RKO (cell line): ENCODE measurements at regions not wholly inside any gene's neighbourhood (a gene's known extent, or its start where the extent isn't known, plus 50 kb on each side); places are given as distances from the start of the nearest gene placed in this dataset.
A peak's percentile ranks its signal among the peaks of the same experiment; 100 is the strongest.

Experiments
- DNase-seq: peaks from one replicate; pipeline ENCODE4 v3.0.0-alpha.2; 2016; ENCODE audit warnings: low spot score

DNA sequence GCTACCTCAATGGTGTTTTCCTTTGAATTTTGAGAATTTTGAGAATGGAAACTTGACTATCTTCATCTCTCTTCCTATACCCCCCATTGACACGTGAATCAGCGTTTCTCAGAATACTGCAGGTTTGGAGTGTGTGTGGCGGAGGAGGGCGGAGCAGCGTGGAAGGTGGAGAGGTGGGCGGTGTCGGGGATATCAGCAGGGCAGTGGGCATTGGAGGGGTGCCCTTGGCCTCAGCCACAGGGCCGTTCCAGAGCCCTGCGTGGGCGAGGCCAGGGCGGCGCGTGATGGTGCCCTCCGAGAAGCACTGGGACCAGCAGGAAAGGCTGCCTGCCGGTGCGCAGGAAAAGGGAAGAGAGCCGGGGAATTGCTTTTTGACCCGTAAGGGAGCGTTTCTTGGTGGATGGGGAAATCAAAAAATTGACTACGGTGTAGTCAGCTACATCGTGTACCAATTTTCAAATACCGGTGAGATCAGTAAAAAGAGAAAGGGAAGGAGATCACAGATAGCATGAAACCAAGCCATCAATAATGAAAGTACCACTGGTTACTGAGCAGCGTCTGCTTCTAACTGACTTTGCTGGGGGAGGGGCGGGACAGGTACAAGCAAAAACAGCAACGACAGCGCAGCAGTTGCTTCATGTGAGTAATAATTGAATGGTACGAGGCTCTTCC lies 82.7 kb upstream of the DUSP22 start:
- DNase-seq = no peak

DNA sequence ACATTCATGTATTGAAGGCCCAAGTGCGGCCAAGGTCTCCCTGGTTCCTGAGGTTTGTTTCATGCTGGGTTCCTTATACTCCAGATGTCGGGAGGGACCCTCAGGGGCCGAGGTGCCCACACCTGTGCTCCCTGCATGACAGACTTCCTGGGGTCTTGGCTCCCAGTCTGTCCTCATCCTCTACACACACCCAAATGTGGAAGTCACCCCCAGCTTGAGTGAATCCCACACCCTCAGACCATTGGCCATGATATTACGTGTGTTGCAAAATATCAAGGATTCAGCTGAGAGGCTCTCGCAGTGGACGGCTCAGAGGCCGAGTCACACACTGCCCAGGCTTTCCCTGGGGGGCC lies 82.2 kb upstream of the DUSP22 start:
- no peak for DNase-seq

DNA sequence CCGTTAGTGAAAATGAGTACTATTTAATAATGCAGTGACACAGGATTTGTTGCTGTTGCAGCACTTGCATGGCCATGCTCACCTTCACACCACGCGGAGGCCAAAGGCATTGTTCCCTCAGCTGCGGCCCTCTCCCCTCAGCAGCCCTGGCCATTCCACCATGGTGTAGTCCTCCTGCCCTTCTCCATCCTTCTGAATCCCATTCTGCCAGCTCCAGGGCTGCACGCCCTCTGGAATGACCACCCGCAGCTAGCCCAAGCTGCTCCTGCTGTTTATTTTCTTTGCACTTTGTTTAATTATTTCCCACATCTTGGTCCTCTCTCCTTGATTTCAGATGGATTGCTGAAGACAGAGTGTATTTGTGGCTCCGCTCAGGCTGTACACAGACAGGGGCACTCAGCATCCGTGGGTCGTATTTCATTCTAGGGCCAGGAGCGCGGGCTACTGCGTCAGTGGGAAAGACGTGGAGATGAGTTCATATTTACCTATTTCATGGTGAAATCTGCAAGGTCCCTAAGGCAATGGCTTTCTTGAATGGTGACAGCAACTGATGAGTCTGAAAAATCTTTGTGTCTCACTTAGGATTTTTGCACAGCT lies 81.4 kb upstream of the DUSP22 start:
- DNase-seq = no peak

DNA sequence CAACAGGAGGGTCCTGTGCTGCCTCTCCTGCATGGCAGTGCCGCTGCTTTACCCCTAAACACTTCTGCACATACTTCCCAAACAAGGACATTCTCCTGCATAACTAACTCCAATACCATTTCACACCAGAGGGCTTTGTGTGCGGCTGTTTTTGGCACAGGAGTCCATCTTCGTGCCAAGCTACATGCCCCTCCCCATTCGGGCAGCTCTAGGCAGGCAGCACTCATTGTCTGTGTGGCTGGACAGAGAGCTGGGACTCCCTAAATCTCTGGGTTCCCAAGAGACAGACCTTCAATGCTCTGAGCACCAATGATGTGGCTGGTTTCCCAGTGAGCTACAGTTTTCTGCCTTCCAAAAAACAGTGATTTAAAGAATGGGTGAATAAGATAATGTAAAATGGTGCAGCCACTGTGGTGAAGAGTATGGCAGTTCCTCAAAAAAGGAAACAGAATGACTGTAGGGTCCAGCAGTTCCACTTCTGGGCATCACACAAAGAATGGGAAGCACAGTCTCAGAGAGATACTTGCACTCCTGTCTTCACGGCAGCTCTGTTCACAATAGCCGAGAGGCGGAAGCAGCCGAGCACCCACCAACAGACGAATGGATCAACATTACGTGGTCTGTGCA lies 80.3 kb upstream of the DUSP22 start:
- no peak for DNase-seq

DNA sequence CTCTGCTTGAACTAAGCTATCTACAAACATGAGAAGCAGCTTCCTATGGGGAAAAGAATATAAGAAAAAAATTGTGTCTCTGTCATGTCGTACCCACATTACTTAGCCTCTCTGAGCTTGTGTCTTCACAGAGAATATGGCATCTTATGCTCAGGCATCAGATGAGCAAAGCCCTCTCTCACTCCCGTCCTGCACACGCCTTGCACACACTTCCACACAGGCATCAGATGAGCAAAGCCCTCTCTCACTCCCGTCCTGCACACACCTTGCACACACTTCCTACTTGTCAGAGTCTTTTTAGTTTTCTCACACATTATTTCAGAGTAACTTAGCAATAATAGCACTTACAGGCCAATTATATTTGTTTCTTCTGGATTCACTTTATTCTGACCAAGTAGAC lies 79.0 kb upstream of the DUSP22 start:
- DNase-seq = no peak

DNA sequence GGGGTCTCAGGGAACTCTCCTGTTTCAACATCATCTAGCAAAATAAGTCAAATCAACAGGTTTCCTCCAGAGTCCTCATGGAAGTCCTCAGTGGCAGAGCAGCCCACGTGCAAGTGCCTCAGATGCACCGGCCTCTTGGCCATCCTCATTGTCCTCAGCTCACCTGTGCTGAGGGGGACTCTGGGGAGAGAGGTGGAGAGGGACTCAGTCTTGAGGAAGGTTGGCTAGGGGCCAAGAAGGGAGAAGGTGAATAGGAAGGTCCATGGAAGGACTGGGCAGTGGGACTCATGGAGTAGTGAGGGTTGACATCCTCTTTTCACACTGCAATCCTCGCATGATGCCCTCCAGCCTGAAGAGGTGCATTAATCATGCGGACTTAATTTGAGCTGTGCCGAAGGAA lies 77.9 kb upstream of the DUSP22 start:
- DNase-seq = no peak

DNA sequence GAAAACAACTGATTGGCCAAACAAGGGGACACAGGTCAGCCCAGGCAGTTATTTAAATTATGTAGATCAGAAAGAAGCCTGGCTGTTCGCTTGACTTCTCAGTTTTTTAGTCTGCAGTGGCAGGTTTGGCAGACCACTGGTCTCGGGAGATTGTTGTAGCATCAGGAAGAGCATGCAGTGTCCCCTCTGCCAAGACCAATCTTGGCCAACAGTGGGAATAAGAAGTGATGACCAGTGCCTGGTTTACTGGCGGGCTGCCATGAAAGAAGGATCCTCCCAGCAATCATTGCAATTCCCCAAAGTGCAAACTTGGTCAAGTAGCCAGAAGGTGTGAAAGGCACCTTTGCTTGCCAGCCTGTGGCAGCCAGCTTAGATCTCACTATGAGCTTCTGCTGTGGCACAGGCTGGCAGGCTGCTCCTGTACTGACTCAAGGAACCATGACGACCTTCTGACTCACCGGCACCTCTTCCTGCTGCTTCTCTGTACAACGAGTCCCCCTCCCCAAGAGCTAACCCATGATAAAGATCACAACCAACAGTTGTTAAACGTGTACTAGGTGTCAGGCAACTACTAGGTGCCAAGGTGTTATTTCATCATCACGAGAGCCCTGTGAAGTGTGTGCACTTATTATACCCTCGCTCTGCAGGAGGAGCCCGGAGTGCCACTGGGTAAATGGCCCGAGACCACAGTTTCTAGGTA lies 76.8 kb upstream of the DUSP22 start:
- DNase-seq = peak; percentile 67

DNA sequence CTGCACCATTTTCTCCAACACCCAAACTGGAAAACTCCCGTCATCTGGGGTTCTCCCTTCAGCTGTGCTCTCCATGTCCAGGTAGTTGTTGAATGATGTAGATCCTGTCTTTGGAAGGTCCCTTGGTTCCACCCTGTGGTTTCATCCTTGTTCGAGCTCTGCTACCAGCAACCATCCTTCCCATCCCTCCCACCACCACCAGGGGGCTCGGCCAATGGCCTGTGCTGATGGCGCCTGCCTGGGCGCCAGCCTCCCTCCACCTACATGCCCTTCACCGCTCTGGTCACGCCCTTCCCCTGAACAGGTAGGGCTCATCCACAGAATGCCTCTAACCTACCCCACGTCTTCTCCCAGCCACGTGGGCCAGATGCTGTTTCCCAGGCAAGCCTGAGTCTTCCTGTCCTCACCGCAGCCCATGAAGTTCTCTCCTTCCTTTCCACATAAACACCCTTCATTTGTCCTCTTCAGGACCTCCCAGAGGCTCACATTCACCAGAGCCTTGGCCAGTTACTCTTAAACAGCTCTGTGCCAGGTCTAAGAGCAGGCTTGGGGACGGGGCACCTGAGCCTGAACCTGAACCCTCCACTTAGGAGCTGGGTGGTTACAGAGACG lies 75.1 kb upstream of the DUSP22 start:
- no peak for DNase-seq

DNA sequence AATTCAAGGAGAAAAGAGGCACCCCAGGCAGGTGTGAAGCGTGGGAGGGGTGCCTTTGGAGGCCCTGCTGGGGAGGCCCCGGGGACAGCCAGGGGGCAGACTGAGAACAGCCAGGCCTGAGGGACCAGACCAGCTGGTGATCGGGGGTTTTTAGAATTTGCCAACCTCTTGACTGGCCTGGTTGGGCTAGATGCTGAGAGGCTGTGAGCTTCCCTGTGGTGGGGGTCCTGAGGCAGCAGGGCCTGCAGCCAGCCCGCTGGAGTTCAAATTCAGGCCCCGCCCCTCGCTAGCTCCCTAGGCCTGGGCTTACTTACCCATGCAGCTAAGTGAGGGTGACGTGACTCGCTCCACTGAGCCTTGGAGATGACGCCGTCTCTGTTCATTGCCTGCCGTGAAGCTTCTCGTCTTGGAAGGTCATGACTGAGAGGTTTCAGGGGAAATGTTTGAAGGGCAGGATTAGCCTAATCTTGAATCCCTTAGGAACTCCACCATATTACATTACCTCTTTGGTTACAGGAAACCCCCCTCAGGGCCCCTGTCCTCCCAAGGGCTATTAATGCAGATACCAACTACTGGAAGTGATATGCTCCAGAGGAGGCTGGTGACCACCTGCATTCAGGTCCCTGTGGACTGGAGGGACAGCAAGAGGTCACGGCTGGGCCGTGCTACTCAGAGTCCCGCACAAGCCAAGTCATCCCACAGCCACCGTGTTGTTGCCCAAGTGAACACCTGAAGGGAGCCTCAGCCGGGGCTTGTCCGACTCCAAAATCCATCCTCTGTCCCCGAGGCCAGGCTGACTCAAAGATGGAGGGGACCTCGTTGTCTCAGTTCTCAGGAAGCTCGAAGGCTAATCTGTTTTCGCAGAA lies 73.9 kb upstream of the DUSP22 start:
- no peak for DNase-seq

DNA sequence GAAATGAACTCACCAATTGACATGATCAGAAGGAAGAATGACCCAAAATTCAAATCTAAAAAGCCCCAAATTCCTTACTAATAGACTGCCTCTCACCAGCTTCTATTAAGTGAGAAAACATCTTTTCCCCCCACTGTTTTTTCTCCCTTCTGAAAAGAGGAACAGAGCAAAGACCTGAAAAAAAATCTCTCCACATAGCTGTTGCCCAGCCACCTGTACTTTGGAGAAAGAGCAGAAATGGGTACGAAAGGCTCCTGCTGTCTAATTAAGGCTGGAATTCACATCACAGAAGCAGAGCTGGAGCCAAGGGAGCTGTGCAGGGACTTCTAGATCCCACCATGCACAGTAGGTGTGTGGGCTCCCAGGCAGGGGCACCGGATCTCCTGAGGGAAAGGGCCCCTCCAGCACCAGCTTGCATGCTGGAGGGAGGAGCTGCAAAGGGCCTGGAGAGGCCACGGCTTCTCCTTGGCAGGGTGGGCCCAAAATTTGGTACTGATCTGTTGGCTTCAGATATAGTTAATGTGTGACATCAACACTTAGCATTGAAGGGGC lies 73.2 kb upstream of the DUSP22 start:
- no peak for DNase-seq

DNA sequence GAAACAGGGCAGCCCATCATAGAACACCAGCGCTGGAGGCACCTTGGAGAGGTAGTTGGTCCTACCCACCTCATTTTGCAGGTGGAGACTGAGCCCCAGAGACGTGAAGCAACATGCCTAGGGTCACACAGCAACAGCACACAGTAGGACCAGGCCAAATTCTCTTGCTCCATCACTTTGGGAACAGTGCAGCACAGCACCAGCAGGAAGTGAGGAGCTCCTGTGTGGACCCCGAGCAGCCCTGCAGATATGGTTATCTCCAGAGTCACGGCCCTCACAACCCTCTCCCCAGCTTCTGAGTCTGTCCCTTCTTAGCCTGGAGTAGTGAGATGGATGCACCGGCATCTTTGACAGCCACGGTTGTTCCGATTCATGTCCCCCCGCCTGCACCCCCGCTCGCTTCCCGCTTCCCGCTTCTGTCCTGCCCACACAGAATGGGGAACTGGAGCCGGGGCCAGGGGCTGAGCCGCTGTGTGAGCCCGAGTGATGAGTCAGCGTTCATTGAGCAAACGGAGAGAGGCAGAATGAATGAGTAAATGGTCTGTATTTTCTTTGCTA lies 72.6 kb upstream of the DUSP22 start:
- peak; percentile 62 for DNase-seq

DNA sequence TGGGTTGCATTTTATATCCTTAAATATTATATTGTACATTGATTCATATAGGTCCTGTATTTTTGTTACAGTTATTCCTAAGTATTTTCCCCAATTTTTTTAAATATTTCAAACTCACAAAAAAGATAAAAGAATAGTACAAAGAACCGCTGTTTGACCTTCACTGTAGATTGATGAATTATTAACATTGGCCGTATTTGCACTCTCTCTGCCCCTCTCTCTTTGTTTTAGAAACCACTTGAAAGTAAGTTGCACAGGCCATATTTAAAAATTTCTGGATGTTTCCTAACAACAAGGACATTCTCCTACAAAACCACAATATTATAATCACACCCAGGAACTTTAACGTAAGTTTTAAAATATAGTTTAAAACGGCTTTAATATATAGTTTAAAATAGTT lies 72.0 kb upstream of the DUSP22 start:
- DNase-seq = no peak

DNA sequence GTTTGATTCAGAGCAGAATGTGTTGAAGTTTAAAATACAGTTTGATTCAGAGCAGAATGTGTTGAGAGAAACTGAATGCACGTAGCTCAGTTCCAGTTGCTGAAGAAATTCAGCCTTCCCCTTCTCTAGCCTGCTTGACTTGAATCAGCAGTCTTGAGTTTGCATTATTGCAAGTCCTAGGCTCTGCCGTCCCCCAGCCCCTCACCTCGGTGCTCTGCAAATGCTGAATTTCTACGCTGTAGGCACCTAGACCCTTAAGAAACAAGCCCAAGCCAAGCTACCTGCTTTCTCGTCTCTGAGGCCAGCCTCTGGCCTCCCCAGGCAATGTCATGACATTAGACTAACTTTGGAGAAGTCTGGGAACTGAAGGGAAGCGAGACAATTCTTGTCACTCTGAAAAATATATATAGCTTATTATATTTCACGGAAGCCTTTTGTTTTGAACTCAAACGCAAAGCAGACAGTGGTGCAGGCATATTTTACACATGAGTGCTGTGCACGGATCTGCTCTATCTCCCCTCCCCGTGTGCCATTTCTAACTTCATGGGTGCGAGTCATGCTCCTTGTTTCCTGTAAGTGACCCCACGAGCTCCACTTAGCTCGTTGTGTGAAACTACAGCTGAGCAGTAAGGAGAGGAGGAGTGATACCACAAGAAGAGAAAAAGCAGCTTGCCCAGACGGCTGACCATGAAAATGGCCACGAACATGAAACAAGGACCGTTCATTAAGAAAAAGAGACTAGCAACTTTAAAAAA lies 71.4 kb upstream of the DUSP22 start:
- DNase-seq = no peak

DNA sequence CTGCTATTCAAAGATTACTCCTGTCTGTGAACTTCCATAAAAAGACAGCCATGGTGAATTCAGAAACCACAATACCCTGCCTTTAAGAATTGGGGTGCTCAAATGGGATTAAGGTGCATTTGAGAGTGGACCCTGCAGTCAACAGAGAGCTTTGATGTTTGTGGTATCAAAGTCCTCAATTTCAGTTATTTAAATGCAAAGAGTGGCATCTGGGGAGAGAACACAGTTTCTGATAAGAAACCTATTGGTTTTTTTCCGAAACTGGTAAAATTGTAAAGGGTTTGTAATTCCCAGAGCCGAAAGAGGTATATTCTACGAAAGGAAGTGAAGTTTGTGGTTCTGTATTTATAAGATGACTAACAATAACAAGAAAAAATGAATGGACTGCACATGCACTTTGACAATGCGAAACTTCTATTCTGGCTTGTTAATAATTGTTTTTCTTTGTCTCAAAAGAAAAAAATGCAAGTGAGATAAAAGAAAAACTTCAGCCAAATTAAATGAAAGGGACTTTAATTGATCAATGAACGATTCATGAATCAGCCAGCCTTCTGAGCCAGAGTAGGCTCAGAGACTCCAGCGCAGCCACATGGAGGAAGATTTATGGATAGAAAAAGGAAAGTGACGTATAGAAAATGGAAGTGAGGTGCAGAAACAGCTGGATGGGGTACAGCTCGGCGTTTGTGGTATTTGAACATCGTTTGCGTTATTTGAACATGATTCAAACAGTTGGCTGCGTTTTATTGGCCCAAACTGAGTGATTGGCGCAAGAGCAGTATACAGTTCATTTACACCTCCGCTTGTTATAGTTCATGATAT lies 70.5 kb upstream of the DUSP22 start:
- no peak for DNase-seq

DNA sequence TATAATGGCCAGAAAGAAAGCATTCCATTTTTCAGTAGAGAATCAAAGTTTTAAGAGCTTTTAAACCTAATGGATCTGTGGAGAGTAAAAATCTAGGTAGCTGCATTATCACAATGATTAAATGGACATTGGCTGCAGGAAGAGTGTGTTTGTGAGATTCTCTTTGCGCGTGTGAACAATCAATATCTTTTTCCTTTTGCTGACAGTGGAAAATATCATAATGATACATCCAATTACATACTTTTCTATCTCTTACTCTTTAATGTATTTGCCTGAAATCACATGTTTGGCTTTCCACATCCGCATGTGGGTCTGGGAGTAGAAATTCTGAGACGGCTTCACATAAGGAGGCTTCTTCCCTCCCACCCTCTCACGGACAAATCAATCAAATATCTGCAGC lies 69.8 kb upstream of the DUSP22 start:
- DNase-seq = no peak

DNA sequence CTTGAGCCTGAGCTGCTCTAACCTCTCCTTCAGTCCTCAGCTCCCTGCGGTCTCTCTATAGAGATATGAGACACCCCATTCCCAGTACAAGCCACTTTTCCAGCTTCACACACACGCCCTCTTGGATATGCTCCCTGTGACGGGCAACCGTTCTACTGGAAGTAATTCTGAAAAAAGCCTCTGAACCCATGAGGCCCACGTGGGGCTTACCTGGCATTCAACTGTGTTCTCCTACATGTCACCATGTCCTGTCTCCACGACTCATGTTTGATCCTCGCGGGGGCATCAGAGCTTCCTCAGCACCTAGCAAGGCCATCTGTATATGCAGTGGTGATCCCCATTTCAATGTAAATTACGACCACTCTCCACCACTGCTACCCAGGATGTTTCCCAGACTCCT lies 69.2 kb upstream of the DUSP22 start:
- DNase-seq = no peak

DNA sequence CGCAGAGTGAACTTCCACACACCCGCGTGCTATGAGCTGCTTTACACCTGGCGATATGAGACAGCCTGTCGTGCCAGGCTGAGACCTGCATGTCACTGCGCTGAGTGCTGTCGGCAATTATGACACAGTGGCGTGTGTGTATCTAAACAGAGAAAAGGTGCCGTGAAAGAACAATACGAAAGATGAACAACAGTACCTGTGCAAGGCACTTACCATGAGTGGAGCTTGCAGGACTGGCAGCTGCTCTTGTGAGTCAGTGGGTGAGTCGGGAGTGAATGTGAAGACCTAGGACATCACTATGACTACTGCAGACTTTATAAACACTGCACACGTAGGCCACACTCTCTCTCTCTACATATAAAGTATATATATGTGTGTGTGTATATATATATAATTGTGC lies 68.5 kb upstream of the DUSP22 start:
- DNase-seq = peak; percentile 31

DNA sequence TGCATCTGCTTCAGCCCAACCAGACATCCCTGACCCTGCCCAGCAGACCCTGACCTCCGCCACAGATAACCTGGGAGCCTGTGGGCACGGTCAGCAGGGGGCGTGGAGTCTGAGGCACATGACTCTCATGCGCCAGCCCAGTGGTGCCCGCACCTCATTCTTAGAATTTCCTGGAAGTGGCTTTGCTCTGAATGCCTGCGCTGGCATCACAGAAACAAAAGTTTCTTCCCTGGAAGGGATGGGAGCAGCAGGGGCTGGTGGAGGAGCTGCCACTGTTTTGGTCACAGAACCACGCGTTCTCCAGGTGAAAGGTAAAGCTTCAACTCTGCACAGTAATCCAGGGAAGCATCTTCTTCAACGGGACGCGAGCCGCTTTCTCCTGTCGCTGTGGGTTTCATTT lies 67.9 kb upstream of the DUSP22 start:
- no peak for DNase-seq

DNA sequence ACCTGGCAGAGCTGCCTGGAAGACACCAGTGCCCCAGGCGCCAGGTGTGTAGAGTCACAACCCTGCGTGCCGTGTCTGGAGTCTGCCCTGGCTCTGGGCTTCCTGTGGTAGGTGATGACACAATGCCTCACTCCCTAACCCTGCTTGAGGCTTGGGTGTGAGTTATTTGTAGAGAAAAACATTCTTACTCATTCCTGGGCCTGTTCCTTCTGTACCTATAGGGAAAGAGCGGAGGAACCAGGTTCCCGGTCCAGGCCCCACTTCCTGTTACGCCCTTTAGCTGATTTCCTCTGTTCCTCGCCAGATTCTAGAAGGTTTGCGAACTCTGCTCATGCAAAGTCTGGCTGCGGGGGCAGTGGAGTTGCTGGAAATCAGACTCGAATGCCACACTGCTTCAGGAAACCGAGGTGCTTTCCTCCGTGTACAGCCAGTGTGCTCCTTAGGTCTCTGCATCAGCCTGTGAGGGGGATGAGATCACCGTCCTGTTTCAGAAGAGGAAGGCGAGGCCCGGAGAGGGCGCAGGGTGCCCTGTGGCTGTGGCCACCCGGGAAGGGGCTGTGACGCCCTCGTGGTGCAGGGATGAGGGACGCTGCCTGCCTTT lies 67.1 kb upstream of the DUSP22 start:
- no peak for DNase-seq
